Neural cell (in vitro differentiated cells): ENCODE measurements at regions not wholly inside any gene's neighbourhood (a gene's known extent, or its start where the extent isn't known, plus 50 kb on each side); places are given as distances from the start of the nearest gene placed in this dataset.

Experiments used
- H2AFZ ChIP-seq: fragments of 200-600, 300-800 bp; sonication (generic), shearing (Covaris generic); 2 replicates; pipeline ENCODE4 v1.6.0; 2014; ENCODE audit warnings: low read depth, mild to moderate bottlenecking, antibody characterized with exemption, low read length, moderate library complexity
- H3F3A ChIP-seq: fragments of 200-600 bp; shearing (Covaris generic); 2 replicates; pipeline ENCODE4 v1.6.1; 2016; ENCODE audit warnings: mild to moderate bottlenecking, moderate library complexity, mixed read lengths, antibody characterized with exemption, low read length; ENCODE audit not compliant: insufficient read depth, poor library complexity, severe bottlenecking
- H3K27ac ChIP-seq: fragments of 200-600, 300-800 bp; sonication (generic), shearing (Covaris generic); 2 replicates; pipeline ENCODE4 v1.5.1; 2014; ENCODE audit warnings: mild to moderate bottlenecking, low read length, moderate library complexity
- H3K27me3 ChIP-seq: fragments of 300-800, 200-600 bp; sonication (generic), shearing (Covaris generic); 2 replicates; pipeline ENCODE4 v1.6.0; 2014; ENCODE audit warnings: mild to moderate bottlenecking, low read depth, low read length, moderate library complexity; ENCODE audit not compliant: insufficient read depth
- H3K36me3 ChIP-seq: fragments of 300-800, 200-600 bp; sonication (generic), shearing (Covaris generic); 2 replicates; pipeline ENCODE4 v1.5.1; 2014; ENCODE audit warnings: mild to moderate bottlenecking, antibody characterized with exemption, low read length, moderate library complexity; ENCODE audit not compliant: insufficient read depth
- H3K4me2 ChIP-seq: fragments of 300-800, 200-600 bp; sonication (generic), shearing (Covaris generic); 2 replicates; pipeline ENCODE4 v1.6.0; 2014; ENCODE audit warnings: mild to moderate bottlenecking, low read length
- H3K4me3 ChIP-seq: fragments of 300-800, 200-600 bp; sonication (generic), shearing (Covaris generic); 2 replicates; pipeline ENCODE4 v1.5.1; 2014; ENCODE audit warnings: mild to moderate bottlenecking, low read length, moderate library complexity
- H3K79me2 ChIP-seq: fragments of 200-600 bp; shearing (Covaris generic); replicated peaks from 2 replicates; pipeline ENCODE4 v1.6.0; 2014; ENCODE audit warnings: mild to moderate bottlenecking, low read length, moderate library complexity; ENCODE audit not compliant: insufficient read depth
- H3K9ac ChIP-seq: fragments of 300-800, 200-600 bp; sonication (generic), shearing (Covaris generic); 2 replicates; pipeline ENCODE4 v1.6.1; 2016; ENCODE audit warnings: mild to moderate bottlenecking, low read length, mixed read lengths
- H3K9me2 ChIP-seq: fragments of 200-600 bp; shearing (Covaris generic); 2 replicates; pipeline ENCODE4 v1.6.1; 2016; ENCODE audit warnings: mild to moderate bottlenecking, low read length, mixed read lengths; ENCODE audit not compliant: insufficient read depth
- H3K9me3 ChIP-seq: fragments of 200-600, 300-800 bp; sonication (generic), shearing (Covaris generic); 2 replicates; pipeline ENCODE4 v1.6.1; 2016; ENCODE audit warnings: mild to moderate bottlenecking, mixed run types, low read length, moderate library complexity, mixed read lengths
- H4K20me1 ChIP-seq: fragments of 200-600 bp; shearing (Covaris generic); 2 replicates; pipeline ENCODE4 v1.6.1; 2016; ENCODE audit warnings: mild to moderate bottlenecking, mixed run types; ENCODE audit not compliant: insufficient read depth
- CTCF ChIP-seq: fragments of 450-650 bp; IDR thresholded peaks from 2 replicates; pipeline ENCODE4 v1.5.1; 2014; ENCODE audit warnings: antibody characterized with exemption, mild to moderate bottlenecking, moderate library complexity; ENCODE audit not compliant: poor library complexity, severe bottlenecking
- EP300 ChIP-seq: fragments of 450-650 bp; conservative IDR thresholded peaks from 2 replicates; pipeline ENCODE4 v1.6.1; 2014; ENCODE audit warnings: antibody characterized with exemption, mild to moderate bottlenecking, moderate library complexity; ENCODE audit not compliant: poor library complexity, severe bottlenecking
- EZH2 ChIP-seq: fragments of 200-600, 300-800 bp; shearing (Covaris generic), sonication (generic); IDR thresholded peaks from 2 replicates; pipeline ENCODE4 v1.6.1; 2014; ENCODE audit warnings: antibody characterized with exemption, low read length, borderline replicate concordance, mild to moderate bottlenecking; ENCODE audit not compliant: insufficient read depth, poor library complexity, severe bottlenecking
- MXI1 ChIP-seq: fragments of 450-650 bp; conservative IDR thresholded peaks from 2 replicates; pipeline ENCODE4 v1.6.1; 2014; ENCODE audit warnings: antibody characterized with exemption, mild to moderate bottlenecking; ENCODE audit not compliant: poor library complexity, severe bottlenecking
- POLR2AphosphoS5 ChIP-seq: IDR thresholded peaks from 2 replicates; pipeline ENCODE4 v1.6.1; 2012
- RAD21 ChIP-seq: fragments of 450-650 bp; conservative IDR thresholded peaks from 2 replicates; pipeline ENCODE4 v1.6.1; 2014; ENCODE audit warnings: antibody characterized with exemption, mild to moderate bottlenecking, moderate library complexity
- REST ChIP-seq: IDR thresholded peaks from 2 replicates; pipeline ENCODE4 v1.6.1; 2012; ENCODE audit warnings: borderline replicate concordance
- SMC3 ChIP-seq: fragments of 450-650 bp; conservative IDR thresholded peaks from 2 replicates; pipeline ENCODE4 v1.6.1; 2014; ENCODE audit warnings: antibody characterized with exemption, mild to moderate bottlenecking, moderate library complexity; ENCODE audit not compliant: poor library complexity
- TAF1 ChIP-seq: IDR thresholded peaks from 2 replicates; pipeline ENCODE4 v1.6.1; 2012; ENCODE audit warnings: low read depth

- no peak for TF ChIP-seq CTCF
Measured at GRCh38 chr15:81865850-81866537, 179.8 kb downstream of the MEX3B start (continued).

- no peak overlapping the region for H3K4me2 ChIP-seq
- TF ChIP-seq EP300 (no peak), SMC3 (no peak)
- H3K79me2 ChIP-seq, result no peaks in the 10 kb centered on the region
Measured at GRCh38 chr15:81863162-81863561, 182.7 kb downstream of the MEX3B start.

GRCh38 chr15:81859737-81860516 is 185.9 kb downstream of the MEX3B start:
- Histone ChIP-seq H3K27me3 (no peaks in the 10 kb centered on the region), H3K79me2 (no peaks in the 10 kb centered on the region), H3F3A (no peaks in the 10 kb centered on the region), H3K4me2 (no peak overlapping the region), H4K20me1 (no peaks in the 10 kb centered on the region), H3K36me3 (no peaks in the 10 kb centered on the region), H3K4me3 (no peak overlapping the region), H3K27ac (no peak overlapping the region), H3K9ac (no peak overlapping the region), H3K9me2 (no peaks in the 10 kb centered on the region), H2AFZ (no peak overlapping the region), H3K9me3 (no peaks in the 10 kb centered on the region)
- TF ChIP-seq RAD21, result no peak
- TF ChIP-seq MXI1, result no peak
- no peak for TF ChIP-seq EP300
- TF ChIP-seq EZH2, result no peak
- no peak for TF ChIP-seq CTCF
- TF ChIP-seq SMC3, result no peak
- TF ChIP-seq REST, result no peak
- TF ChIP-seq POLR2AphosphoS5, result no peak
- no peak for TF ChIP-seq TAF1

More at GRCh38 chr15:81863162-81863561, 182.7 kb downstream of the MEX3B start:
- Histone ChIP-seq H3K36me3 (no peaks in the 10 kb centered on the region), H3K4me3 (no peak overlapping the region), H3K9me3 (no peaks in the 10 kb centered on the region), H3K27me3 (no peaks in the 10 kb centered on the region), H2AFZ (no peak overlapping the region), H4K20me1 (no peaks in the 10 kb centered on the region), H3F3A (no peaks in the 10 kb centered on the region), H3K9me2 (no peaks in the 10 kb centered on the region), H3K9ac (no peak overlapping the region), H3K27ac (no peak overlapping the region)
